ENCODE measurements at regions not wholly inside any gene's neighbourhood (a gene's known extent, or its start where the extent isn't known, plus 50 kb on each side); places are given as distances from the start of the nearest gene placed in this dataset.

DNA sequence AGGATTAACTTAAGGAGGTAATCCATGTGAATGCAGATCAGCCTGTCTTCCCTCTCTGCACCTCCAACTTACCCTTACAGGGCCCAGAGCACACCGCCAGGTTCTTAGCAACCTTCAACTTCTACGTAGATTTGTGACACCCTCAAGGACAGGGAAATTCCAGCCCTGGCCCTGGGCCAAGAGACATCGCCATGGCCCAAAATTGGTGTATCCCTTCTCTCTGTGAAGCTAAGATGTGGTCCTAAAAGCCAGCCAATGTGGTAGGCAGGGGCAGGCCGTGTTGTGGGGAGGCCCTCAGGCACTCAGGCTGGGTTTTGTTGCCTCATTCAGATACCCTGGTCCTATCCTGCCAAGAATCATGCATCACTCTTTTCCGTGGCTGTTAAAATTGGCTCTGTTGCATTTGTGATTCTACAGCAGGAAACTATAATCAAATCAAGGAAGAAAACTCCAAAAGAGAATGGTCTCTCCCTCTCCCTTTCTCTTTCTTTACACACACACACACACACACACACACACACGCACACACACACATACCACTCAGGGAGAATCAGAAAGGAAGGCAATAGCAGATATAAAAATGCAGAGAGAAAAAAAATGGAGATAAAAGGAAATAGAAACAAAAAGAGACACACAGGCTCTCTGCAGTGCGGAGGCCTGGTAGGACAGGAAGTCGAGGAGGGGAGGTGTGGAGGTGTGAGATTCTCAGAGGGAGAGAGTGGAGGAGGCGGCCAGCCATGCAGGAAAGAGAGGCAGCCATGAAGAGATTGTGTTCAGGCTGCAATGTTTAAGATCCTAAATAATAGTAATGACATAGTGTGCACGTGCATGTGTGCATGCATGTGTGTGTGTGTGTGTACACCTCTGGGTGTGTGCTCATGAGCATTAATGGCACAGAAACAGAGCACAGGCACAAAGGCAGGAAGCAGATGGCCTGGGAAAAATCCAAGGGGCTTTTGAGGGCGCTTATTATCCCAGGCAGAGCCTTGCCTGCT is 201.8 kb upstream of the LRFN2 start:
- DNase-seq = no peak

DNA sequence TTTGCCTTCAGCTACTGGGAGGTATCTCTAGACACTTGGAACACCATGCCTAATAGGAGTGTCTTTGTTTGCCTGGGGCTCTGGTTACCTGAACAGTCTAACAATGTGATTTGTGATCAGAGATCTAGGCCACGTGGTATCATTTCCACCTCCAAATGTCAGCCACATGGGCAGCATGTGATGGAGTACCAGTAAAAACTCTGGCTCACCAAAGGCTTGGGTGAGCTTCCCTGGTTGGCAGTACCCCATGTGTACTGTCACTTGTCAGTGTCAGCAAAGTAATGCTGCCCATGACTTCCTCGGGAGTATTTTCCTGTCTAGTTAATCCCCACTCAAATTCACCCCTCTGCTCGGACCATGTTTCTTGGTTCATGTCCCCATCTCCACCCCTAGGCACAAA is 195.2 kb upstream of the LRFN2 start:
- no peak for DNase-seq

DNA sequence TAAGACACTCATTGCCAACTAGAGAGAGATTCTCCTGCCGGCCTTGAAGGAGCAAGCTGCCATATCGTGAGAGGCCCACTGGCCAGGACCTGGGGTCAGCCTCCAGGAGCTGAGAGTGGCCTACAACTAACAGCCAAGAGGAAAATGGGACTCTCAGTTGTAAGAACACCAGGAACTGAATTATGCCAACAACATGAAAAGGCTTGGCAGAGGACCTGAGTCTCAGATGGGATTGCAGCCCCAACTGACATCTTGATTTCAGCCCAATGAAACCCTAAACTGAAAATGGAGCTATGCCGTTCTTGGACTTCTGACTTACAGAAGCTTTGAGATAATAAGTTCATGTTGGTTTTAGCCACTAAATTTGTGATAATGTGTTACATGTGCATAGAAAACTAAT is 193.5 kb upstream of the LRFN2 start:
- DNase-seq = no peak

DNA sequence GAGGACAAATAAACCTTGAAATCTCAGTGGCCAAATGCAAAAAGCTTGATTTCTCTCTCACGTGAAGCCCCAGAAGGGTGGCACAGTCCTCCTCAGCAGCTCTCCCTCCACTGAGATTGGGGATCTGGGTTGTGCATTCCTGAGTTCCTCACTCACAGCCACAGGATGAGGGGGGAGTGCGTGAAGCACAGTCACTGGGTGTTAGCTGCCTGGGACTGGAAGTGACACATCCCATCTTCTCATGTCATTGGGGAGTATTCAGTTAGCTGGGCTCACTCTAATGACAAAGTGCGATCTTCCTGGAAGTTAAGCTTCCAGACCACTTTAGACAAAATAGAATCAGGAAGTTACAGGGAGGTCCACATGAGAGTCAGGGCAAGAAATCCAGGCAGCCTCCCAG is 192.2 kb upstream of the LRFN2 start:
- DNase-seq = no peak

DNA sequence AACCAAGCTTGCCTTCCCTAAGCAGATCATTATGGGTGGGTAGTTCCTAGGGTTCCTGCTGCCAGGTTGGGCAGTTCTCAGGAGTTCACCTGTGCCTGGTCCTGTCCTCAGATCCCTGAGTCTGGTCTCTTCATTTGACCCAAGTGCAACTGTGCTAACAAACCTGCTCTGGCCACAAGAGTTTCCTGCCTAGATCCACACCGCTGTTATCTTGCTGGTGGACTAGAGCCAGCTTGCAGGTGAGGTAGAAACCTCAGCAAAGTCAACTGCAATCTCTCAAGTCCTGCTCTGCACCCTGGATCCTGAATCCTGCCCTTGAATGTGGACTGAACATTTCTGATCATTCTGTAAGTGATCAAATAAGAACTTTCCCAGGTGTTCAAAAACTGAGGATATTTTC is 191.8 kb upstream of the LRFN2 start:
- DNase-seq = no peak

DNA sequence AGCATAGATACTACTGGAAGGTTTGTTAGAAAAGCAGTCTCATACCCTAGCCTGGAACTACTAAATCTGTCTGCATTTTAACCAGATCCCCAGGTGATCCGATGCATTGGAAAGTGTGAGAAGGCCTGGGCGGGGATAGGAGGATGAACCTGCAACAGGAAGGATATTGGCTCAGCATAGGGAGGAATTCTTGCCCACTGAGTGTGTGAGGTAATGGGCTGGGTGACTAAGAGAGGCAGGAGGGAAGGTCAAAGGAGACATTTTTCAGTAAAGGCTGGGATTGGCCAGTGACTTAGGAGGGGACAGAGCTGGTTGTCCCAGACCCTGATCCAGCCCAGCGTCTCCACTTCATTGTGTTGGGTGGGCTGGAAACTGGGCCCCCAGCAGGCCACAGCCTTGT is 191.0 kb upstream of the LRFN2 start:
- DNase-seq = no peak

DNA sequence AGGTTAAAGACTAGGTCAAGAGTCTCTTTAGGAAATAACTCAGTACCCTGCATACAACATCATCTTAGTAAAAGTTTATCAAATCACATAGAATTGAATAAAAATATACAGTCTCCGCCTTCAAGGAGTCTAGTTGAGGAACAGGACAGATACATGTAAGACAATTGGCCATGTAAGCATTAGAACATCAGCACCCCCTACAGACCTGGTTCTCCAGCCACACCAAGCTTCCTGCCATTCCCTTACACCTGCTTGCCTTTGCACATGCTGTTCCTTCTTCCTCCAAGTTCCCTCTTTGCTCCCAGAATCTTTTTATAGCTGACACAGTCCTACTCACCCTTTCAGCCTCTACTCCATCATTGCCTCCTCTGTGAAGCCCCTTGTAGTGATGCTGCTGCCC is 187.8 kb upstream of the LRFN2 start:
- no peak for DNase-seq

DNA sequence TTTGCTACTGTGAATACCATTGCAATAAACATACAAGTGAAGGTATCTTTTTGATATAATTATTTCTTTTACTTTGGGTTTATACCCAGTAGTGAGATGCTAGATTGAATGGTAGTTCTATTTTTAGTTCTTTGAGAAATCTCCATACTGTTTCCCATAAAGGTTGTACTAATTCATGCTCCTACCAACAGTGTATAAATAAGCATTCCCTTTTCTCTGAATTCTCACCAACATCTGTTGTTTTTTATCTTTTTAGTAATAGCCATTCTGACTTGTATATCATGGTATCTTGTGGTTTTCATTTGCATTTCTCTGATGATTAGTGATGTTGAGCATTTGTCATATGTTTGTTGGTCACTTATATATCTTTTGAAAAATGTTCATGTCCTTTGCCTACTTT is 183.6 kb upstream of the LRFN2 start:
- no peak for DNase-seq

DNA sequence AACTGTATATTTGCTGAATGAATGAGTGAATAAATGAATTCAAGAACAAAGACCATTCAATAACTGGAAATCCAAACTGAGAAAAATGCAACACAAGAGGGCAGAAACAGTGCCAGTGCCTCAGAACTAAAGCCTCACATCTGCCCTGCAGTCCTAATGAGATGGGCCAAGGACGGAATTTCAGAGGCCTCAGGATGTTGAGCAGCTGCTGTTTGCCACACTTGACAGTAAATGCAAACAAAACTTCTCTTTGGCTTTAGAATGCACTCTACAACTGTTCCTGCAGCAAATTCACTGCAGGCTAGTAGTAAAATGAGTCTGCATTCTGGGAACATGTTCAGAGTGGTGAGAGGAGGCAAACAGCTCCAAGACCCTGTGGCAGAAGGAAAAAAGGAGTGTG is 177.6 kb upstream of the LRFN2 start:
- DNase-seq = no peak

DNA sequence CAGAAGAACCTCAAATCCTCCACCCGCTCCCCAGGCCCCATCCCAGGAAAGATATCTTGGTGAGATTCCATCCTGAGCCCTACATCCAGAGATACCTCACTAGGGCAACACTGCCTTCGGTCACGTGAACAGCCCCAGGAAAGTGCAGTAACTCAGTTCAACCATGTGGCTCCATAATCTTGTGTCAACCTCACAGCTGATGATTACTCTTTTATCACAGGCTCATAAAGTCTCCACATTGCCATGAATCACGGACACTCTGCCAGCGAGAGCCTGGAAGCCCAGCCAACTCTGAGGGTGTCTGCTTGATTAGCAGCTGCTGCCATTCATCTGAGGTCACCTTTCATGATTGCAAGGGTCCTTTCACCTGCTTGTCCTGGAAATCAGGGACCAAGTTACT is 175.8 kb upstream of the LRFN2 start:
- DNase-seq = no peak

DNA sequence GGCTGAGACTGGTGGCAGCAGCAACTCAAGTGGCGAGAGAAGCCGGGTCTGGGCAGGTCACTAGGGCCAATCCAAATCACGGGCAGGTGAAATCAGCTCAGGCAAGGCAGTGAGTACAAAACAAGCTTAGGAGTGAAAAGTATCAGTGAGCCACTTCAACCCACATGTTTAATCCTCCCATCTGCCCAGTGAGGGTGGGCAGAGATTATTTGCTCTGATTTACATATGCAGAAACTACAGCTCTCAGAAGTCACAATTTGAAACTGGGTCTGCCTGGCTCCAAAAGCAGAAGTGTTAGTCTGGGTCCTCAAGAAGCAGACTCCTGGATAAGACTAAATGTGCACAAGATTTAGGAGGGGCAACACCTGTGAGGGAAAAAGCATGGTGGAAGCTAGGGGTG is 173.7 kb upstream of the LRFN2 start:
- DNase-seq = no peak

DNA sequence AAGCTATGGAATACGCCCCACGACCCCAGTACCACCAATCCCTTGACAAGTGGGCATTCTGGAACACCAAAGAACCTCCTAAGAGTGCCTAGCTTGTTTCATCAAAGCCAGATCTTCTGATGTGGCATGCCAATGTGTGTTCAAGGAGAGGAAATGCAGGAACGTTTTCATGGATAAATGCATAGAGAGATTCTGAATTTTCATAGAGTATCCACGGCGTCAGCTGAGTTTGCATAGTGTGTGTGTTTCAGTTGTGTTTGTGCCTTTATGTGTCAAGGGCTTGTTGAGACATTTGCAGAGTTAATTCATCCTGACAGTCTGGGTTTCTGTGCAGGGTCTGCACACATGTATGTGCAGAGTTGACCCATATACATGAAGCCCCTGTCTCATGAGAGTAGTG is 172.7 kb upstream of the LRFN2 start:
- no peak for DNase-seq

DNA sequence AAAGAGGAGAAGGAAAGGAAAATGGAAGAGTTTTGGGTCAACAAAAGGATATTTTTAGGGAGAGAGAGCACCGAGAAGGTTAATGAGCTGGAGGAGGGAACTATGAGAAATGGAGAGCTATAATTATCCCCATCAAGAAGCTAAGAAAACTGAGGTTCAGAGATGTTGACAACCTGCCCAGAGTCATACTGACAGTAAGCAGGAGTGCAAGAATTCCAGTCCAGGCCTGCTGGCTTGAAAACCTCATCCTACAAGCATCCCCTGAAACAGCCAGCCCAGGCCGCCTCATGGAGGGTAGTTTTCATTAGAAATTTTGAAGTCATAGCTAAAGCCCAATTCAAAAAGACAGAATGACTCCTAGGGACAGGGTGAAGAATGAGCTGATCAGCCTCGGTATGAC is 172.1 kb upstream of the LRFN2 start:
- DNase-seq = no peak

DNA sequence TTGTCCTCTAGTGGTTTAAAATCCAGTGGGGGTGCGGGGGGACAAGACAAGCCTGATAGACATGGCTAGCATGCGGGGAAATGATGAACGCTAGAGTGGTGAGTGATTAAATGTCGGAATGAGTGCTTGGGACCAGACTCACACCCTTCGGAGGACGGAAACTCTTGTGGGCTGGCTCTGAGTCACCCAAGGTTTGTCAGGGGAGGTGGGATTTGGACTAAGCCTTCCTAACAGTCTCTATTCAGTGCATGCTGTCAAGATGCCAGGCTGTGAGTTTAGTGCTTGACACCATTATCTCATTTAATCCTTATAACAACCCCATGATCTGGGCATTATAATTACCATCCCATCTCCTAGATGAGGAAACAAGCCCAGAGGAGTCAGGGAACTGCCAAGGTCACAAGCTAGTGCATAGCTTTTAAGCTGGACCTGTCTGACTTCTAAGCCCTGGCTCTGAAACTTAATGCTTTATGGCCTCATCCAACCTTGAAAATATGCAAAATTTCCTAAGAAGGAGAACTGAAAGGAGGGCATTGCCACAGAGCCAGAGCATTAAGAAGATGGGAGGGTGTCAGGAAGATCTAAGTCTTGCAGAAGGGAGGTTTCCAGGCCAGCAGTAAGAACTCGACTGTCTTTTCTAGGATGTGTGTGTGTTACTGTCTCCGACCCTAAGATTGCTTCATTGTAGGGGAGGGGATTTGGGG is 168.7 kb upstream of the LRFN2 start:
- DNase-seq = no peak

DNA sequence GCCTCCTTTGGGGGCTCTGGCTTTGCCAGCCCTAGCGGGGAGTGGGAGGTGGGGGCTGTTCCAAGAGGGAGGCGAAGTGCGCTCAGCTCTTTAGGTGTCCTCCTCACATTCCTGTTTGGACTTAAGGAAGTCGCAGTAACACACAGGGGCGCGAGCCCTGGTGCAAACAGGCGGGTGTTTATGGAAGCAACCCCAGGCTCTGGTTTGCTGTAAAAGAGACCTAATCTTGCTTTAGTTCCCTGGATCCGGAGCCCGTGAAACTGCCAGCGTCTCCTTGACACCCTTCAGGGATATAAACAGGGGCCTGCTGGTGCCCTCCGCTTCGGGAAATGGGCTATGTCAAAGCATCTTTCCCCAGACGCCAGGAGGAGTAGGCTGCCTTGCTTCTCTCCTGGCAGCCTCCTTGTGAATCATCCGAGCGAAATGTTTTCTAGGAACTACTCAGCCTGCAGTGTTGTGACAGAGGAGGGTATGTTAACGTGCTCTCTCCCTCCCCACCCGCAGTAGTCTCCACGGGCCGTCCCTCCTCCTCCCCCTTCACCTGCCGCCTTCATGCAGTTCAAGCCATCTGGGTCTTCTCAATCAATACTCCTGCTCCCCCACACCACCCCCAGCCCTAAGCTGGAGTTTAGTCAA is 168.0 kb upstream of the LRFN2 start:
- DNase-seq = no peak

DNA sequence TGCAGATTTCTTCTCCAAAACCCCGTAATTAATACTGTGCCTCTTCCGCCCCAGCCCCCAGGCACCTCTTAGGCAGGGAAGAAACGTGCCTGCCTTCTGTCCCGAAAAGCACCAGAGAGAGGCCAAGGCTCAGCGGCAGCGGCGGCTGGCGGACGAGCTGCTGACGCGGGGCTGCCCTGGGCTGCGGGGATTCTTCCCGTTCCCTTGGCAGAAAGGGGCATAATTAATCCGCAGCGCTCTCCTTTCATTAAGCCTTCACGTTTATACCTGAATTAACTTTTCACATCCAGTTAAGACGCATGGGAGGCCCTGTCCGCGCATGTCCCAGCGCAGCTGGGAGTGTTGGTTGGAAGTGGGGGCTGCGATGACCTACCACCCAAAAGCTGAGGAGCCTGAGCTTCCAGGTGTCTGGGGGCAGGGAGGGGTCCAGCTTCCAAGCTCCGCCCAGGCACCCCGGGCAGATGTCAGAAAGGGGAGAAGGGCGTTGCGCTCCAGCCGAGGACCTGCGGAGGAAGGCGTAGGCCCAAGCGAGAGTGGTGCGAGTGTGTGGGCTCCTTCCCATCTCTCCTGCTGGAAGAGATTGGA is 167.4 kb upstream of the LRFN2 start:
- no peak for DNase-seq

DNA sequence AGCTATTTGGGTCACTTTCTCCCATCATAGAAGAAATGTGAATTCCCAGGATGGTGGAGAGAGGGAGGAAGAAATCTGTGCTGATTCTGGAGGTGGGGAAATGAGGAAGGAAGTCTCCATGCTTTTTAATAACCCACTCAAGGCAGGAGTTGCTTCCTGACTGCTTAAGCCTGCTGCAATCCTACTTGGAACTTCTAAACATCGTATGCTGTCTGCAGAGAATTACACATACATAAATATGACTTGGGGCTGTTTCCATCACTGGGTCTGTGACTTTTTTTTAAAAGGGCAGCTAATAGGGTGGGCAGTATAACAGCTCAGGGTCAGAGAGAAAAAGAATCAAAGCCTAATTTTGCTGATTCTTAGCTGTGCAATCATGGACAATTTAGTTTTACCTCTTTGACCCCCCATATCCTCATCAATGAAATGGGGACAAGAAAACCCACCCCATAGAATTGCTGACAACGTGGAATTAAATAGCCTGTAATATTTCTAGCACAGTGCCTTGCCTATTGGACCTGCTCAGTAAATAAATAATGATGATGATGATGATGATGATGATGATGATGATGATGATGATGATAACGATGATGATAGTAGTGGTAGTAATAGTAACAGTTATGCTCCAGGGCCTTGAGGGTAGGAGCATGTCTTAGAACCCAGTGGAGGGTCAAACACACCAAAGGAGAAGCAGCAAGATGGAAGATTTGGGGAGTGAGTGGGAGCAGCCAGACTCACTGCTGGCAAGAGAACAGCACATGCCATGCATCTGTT is 166.7 kb upstream of the LRFN2 start:
- DNase-seq = no peak

DNA sequence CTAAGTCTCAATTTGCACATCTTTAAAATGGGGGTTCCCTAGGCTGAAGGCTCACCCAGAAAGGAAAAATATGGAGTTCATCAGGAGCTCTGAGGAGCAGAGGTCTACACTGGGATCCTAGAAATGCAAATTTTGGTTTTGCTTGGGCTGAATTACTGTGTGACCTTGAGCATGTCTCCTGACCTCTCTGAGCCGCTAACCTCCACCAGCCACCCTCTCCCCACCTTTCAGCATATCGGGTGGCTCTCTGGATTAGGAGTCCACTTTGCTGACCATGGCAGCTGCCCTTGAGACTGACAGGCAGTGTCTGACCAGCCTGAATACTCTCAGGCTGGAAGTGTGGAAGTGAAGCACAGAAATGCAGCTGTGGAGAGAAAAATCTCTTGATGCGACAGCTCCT is 165.9 kb upstream of the LRFN2 start:
- no peak for DNase-seq

DNA sequence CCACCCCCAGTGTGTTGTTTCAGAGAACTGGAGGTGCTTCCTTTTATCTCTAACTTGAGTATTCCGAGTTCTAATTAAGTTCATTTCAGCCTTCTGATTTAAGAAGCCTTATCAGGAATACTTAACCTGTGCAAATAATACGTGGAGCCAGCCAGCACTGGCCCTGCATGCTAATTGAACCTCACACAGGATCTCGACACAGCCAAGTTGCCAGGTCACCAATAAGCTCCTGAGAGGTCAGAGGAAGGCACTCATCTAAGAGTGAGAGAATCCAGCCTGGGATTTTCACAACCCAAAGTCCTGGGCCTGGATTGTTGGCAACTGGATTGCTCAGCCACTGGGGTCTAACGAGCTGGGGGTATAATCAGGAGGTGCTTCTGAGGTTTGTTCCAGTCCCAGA is 157.7 kb upstream of the LRFN2 start:
- DNase-seq = no peak

DNA sequence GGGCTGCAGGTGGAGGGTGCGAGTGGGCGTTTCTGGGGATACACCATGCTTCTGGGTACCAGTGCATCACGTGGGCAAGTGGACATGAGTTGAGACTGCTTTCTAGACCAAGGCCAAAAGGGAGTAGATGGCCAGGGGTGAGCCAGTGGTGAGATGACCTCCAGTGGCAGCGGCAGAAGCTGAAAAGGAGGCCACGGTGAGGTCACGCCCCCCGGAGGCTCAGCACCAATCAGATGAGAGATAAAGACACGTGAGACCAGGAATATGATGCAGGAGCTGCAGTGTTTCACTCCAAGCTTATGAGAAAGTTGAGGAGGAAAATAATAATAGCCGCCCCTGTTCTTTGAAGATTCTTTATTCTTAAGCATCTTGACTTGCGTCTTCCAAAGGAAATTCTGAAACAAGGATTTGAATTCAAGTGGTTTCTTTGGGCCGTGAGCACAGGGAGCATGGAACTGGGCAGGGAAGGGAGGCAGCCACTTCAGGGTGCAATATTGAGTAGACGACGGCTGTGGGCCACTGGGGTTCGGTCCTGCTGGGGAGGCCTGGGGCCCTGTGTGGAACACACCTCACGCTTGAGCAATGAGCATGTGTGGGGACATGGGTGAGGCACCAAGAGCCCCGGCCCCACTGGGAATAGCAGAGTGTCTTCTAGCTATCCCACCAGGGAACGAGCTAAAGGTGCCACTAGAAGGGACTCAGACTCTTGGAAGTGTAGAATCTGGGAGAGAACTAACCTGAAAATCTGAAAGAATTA is 156.7 kb upstream of the LRFN2 start:
- DNase-seq = no peak

DNA sequence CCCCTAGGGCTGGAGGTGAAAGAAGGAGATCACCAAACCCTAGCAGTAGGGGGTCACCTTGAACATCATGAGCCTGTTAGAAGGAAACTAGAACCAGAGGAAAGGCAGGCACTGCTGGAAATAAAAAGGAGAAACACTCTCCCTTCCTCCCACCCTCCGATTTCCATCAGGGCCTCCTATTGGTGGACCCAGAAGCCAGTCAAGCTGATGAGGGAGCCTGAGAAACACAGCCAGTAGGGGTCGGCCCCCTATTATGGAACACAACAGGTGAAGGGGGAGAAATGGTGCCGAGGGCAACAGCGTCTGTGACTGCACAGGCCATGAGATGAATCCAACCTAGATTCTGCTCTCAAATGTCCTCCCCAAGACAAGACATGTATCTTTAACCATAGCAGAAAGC is 156.1 kb upstream of the LRFN2 start:
- DNase-seq = no peak

DNA sequence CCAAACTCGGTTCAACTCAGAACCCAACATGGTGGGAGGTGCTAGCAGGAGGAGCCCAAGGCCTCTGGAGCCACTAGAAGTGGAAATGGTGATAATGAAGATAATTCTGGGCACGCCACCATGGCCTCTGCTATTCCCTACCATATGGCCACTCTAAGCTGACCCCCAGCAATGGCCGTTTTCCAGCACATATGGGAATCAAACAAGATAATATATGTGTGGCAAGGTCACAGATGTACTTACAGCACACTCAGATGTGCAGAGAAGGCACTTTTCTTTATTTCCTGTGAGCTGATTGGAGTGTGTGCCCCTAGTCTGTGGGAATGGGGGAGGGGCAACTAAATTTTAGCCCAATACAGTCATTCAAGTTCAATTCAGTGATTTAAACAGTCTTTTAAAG is 153.4 kb upstream of the LRFN2 start:
- no peak for DNase-seq
